GM12878 (cell line): ENCODE measurements at regions not wholly inside any gene's neighbourhood (a gene's known extent, or its start where the extent isn't known, plus 50 kb on each side); places are given as distances from the start of the nearest gene placed in this dataset.

ENCODE experiments used
- ATAC-seq: fragments of 200-7000 bp; cut with Tn5 transposase; 3 replicates; pipeline ENCODE4 v1.9.1; 2020; ENCODE audit warnings: mild to moderate bottlenecking, moderate library complexity
- BruUV-seq: library from RNA; stranded (reverse); fragments of 400-500 nt; replicated peaks from 2 replicates; lab custom pipeline; 2021; lab: Mats Ljungman, UMichigan
- CTCF ChIA-PET: fragments of 300-600 bp; sonication (Branson Sonifier 250); formaldehyde crosslinking; extraction: SDS; loops from one replicate; lab custom pipeline; 2021; ENCODE audit warnings: inconsistent platforms; lab: Yijun Ruan, JAX
- POLR2A ChIA-PET: fragments of 350-600 bp; formaldehyde crosslinking; extraction: SDS; loops from one replicate; lab custom pipeline; 2021; ENCODE audit warnings: inconsistent platforms; lab: Charles Lee
- RAD21 ChIA-PET: fragments of 300-600 bp; sonication (Branson Sonifier 250); formaldehyde crosslinking; loops from one replicate; lab custom pipeline; 2023; ENCODE audit warnings: antibody characterized with exemption; ENCODE audit not compliant: unreplicated experiment; lab: Charles Lee
- SMC1A ChIA-PET: fragments of 300-600 bp; sonication (Branson Sonifier 250); formaldehyde crosslinking; loops from one replicate; lab custom pipeline; 2023; ENCODE audit not compliant: unreplicated experiment, uncharacterized antibody; lab: Charles Lee
- DNase-seq: peaks from one replicate; pipeline ENCODE4 v3.0.0-alpha.2; 2011; ENCODE audit warnings: low read depth, low spot score
- FAIRE-seq: peaks from 3 replicates; lab custom pipeline; 2011; peaks lifted over from hg19 to GRCh38; lab: Jason Lieb, UNC
- H2AFZ ChIP-seq: 2 replicates; pipeline ENCODE4 v1.6.0; 2011; ENCODE audit warnings: low read depth, low read length, control low read depth; ENCODE audit not compliant: control insufficient read depth
- H3K27ac ChIP-seq: 2 replicates; pipeline ENCODE4 v1.5.1; 2011; ENCODE audit warnings: control low read depth; ENCODE audit not compliant: control insufficient read depth, insufficient read depth
- H3K27me3 ChIP-seq, 2 experiments: replicated peaks in 1 of 2; 2 replicates each; pipeline versions ENCODE4 v1.6.0 to v1.6.1; 2011; ENCODE audit warnings: low read length in 1 of 2; ENCODE audit not compliant: control insufficient read depth in 2 of 2, insufficient read depth in 2 of 2
- H3K36me3 ChIP-seq, 2 experiments: 2 replicates each; pipeline ENCODE4 v1.5.1; 2011; ENCODE audit warnings: low read length in 1 of 2; ENCODE audit not compliant: control insufficient read depth in 2 of 2, insufficient read depth in 2 of 2
- H3K4me1 ChIP-seq: 2 replicates; pipeline ENCODE4 v1.6.1; 2011; ENCODE audit warnings: mild to moderate bottlenecking, low read length, moderate library complexity, mixed read lengths; ENCODE audit not compliant: control insufficient read depth, insufficient read depth
- H3K4me2 ChIP-seq: 2 replicates; pipeline ENCODE4 v1.6.0; 2011; ENCODE audit warnings: control low read depth; ENCODE audit not compliant: control insufficient read depth, insufficient read depth
- H3K4me3 ChIP-seq: fragments of 200-600 bp; sonication (generic); 2 replicates; pipeline ENCODE4 v1.5.1; 2016
- H3K79me2 ChIP-seq: 2 replicates; pipeline ENCODE4 v1.6.0; 2011; ENCODE audit warnings: low read length; ENCODE audit not compliant: control insufficient read depth, insufficient read depth
- H3K9ac ChIP-seq: 2 replicates; pipeline ENCODE4 v1.8.0; 2011; ENCODE audit warnings: low read length, control low read depth, mixed read lengths; ENCODE audit not compliant: control insufficient read depth, insufficient read depth
- H3K9me3 ChIP-seq: replicated peaks from 3 replicates; pipeline ENCODE4 v1.5.1; 2011; ENCODE audit warnings: mild to moderate bottlenecking, low read length; ENCODE audit not compliant: control insufficient read depth, insufficient read depth
- H4K20me1 ChIP-seq: 2 replicates; pipeline ENCODE4 v1.6.0; 2011; ENCODE audit not compliant: control insufficient read depth, insufficient read depth
- ATF7 ChIP-seq: fragments of 450-650 bp; IDR thresholded peaks from 2 replicates; pipeline ENCODE4 v1.6.1; 2016; ENCODE audit warnings: low read depth, mild to moderate bottlenecking
- CBX3 ChIP-seq: fragments of 200-600 bp; sonication (generic); IDR thresholded peaks from 2 replicates; pipeline ENCODE4 v1.6.1; 2016; ENCODE audit warnings: low read depth, borderline replicate concordance
- KDM1A ChIP-seq: fragments of 200-600 bp; sonication (generic); IDR thresholded peaks from 2 replicates; pipeline ENCODE4 v1.6.1; 2016; ENCODE audit warnings: borderline replicate concordance
- MEF2B ChIP-seq: fragments of 450-650 bp; IDR thresholded peaks from 2 replicates; pipeline ENCODE4 v1.6.1; 2018; ENCODE audit warnings: mild to moderate bottlenecking, moderate library complexity; ENCODE audit not compliant: partially characterized antibody, poor library complexity, severe bottlenecking
- PAX8 ChIP-seq: fragments of 450-650 bp; IDR thresholded peaks from 2 replicates; pipeline ENCODE4 v1.6.1; 2017; ENCODE audit warnings: mild to moderate bottlenecking, moderate library complexity
- RELA ChIP-seq: fragments of 450-650 bp; IDR thresholded peaks from 2 replicates; pipeline ENCODE4 v1.8.0; 2014; ENCODE audit warnings: borderline replicate concordance; ENCODE audit not compliant: partially characterized antibody
- ZNF217 ChIP-seq: fragments of 450-650 bp; IDR thresholded peaks from 2 replicates; pipeline ENCODE4 v1.6.1; 2017; ENCODE audit warnings: antibody characterized with exemption, mild to moderate bottlenecking
- WGBS: methylation state at CpG from one replicate; pipeline ENCODE4 v1.1.6; 2016; ENCODE audit warnings: low lambda C conversion rate; ENCODE audit not compliant: insufficient replicate concordance, insufficient coverage; ENCODE audit errors: missing lambda C conversion rate; 5-methylcytosine and 5-hydroxymethylcytosine counted together
- in situ Hi-C: fragments of 300-500 bp; cut with MboI; formaldehyde crosslinking; loops from 9 replicates; pipeline ENCODE4 v1.14.3; 2018; ENCODE audit warnings: mixed read lengths
- intact Hi-C: fragments of 100-400 bp; cut with micrococcal nuclease; formaldehyde crosslinking; loops from one replicate; pipeline ENCODE4 v1.14.2; 2022; ENCODE audit not compliant: unreplicated experiment
- TF ChIP-seq, protein P1 (sequence below): fragments of 450-650 bp; IDR thresholded peaks from 2 replicates; pipeline ENCODE4 v1.6.1; 2018; ENCODE audit warnings: mild to moderate bottlenecking, low read depth, moderate library complexity; ENCODE audit not compliant: partially characterized antibody

DNA sequence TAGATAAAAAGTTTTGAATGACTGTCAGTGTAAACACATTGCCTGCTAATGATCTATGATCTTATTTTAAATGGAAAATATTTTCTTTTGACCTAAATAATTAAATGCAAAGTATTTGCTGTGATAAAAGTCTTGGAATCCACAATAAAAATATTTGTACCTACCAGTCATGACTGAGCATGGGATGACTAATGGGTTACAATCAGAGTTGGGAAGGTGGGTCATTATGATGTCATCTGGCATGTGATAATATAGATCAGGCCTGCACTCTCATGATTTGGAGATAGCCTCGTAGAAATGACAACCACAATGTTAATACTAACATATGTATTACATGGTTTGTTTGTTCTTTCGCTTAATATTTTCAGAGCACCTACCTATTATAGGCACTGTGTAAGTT, 848.8 kb upstream of the KLHL29 start:
- H3K36me3 ChIP-seq = no peaks in the 10 kb centered on the region
- no peak for ATAC-seq
- no peaks in the 10 kb centered on the region for H3K9me3 ChIP-seq
- FAIRE-seq = no peak
- no peaks in the 10 kb centered on the region for H4K20me1 ChIP-seq
- ChIA-PET SMC1A (no interaction called here), POLR2A (no interaction called here), RAD21 (no interaction called here), CTCF (no interaction called here)
- no peaks in the 10 kb centered on the region for H3K27me3 ChIP-seq
- H3K9ac ChIP-seq = no peak overlapping the region
- H3K79me2 ChIP-seq = no peaks in the 10 kb centered on the region
- in situ Hi-C loops = no loop called here
- 28% methylated on average over 2 of the region's 2 CpGs for WGBS
- no peak overlapping the region for H3K4me2 ChIP-seq
- no TSS peak for BruUV-seq
- H3K4me1 ChIP-seq = no peaks in the 10 kb centered on the region
- TF ChIP-seq, protein P1, sequence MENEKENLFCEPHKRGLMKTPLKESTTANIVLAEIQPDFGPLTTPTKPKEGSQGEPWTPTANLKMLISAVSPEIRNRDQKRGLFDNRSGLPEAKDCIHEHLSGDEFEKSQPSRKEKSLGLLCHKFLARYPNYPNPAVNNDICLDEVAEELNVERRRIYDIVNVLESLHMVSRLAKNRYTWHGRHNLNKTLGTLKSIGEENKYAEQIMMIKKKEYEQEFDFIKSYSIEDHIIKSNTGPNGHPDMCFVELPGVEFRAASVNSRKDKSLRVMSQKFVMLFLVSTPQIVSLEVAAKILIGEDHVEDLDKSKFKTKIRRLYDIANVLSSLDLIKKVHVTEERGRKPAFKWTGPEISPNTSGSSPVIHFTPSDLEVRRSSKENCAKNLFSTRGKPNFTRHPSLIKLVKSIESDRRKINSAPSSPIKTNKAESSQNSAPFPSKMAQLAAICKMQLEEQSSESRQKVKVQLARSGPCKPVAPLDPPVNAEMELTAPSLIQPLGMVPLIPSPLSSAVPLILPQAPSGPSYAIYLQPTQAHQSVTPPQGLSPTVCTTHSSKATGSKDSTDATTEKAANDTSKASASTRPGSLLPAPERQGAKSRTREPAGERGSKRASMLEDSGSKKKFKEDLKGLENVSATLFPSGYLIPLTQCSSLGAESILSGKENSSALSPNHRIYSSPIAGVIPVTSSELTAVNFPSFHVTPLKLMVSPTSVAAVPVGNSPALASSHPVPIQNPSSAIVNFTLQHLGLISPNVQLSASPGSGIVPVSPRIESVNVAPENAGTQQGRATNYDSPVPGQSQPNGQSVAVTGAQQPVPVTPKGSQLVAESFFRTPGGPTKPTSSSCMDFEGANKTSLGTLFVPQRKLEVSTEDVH = no peak
- no peak for TF ChIP-seq ZNF217
- TF ChIP-seq PAX8 = no peak
- no peak for TF ChIP-seq CBX3
- TF ChIP-seq ATF7 = no peak
- TF ChIP-seq MEF2B = no peak
- no peak for TF ChIP-seq RELA
- no peak for TF ChIP-seq KDM1A
- H3K4me3 ChIP-seq = no peak overlapping the region
- H2AFZ ChIP-seq = no peak overlapping the region
- intact Hi-C loops = no loop called here
- H3K27ac ChIP-seq = no peak overlapping the region
- no peak for DNase-seq
